Adrenal gland (tissue), 5 donors: ENCODE measurements at regions not wholly inside any gene's neighbourhood (a gene's known extent, or its start where the extent isn't known, plus 50 kb on each side); places are given as distances from the start of the nearest gene placed in this dataset.

Source experiments
- CTCF ChIP-seq, 6 experiments: fragments of 450-650 bp in 4 of 6; fragments of 200-600 bp in 2 of 6; sonication (generic) in 1 of 6; IDR thresholded peaks; 1 replicate in 5 of 6; 2 replicates in 1 of 6; pipeline versions ENCODE4 v1.5.1 to v1.8.0; 2016 to 2021; ENCODE audit warnings: antibody characterized with exemption in 6 of 6, mild to moderate bottlenecking in 2 of 6, moderate library complexity in 1 of 6
- POLR2A ChIP-seq, 2 donors: fragments of 450-650 bp; IDR thresholded peaks; one replicate each; pipeline ENCODE4 v1.6.1; 2017; ENCODE audit warnings: antibody characterized with exemption in 2 of 2, mild to moderate bottlenecking in 2 of 2, moderate library complexity in 1 of 2
- donor health status: DM: no; HTN: no; CAD: no.

GRCh38 chr4:135497563-135498152 is 1296.1 kb upstream of the PABPC4L start:
- TF ChIP-seq POLR2A (IDR thresholded peaks at IDR 0.05) (no peak), CTCF (IDR thresholded peaks at IDR 0.05) (no peak)
